ENCODE measurements at regions not wholly inside any gene's neighbourhood (a gene's known extent, or its start where the extent isn't known, plus 50 kb on each side); places are given as distances from the start of the nearest gene placed in this dataset.
"Not testable (repeated sequence)": the region's sequence is repeated elsewhere in the genome, so short reads cannot be mapped to it uniquely, and the experiment has no call there.

GRCh38 chr5:163735069-163735468 is 229.7 kb downstream of the MAT2B start:
- H3K9me3 ChIP-seq (ENCODE audit: control insufficient read depth in 2 of 2, low read length in 2 of 2) = no peaks in the 10 kb centered on the region
- no peak overlapping the region for H3K4me3 ChIP-seq (ENCODE audit: low read length in 2 of 2)
- no peak overlapping the region for H3K9ac ChIP-seq (ENCODE audit: low read length in 2 of 2)
- no peaks in the 10 kb centered on the region for H3K27me3 ChIP-seq (ENCODE audit: control insufficient read depth in 1 of 2, insufficient read depth in 2 of 2, low read length in 2 of 2)
- no peak overlapping the region for H3K27ac ChIP-seq (ENCODE audit: low read length)
- no peaks in the 10 kb centered on the region for H3K4me1 ChIP-seq (ENCODE audit: control insufficient read depth, insufficient read depth, low read length)
- H3K36me3 ChIP-seq (ENCODE audit: control insufficient read depth in 2 of 2, insufficient read depth in 2 of 2, low read length in 2 of 2) = no peaks in the 10 kb centered on the region

DNA sequence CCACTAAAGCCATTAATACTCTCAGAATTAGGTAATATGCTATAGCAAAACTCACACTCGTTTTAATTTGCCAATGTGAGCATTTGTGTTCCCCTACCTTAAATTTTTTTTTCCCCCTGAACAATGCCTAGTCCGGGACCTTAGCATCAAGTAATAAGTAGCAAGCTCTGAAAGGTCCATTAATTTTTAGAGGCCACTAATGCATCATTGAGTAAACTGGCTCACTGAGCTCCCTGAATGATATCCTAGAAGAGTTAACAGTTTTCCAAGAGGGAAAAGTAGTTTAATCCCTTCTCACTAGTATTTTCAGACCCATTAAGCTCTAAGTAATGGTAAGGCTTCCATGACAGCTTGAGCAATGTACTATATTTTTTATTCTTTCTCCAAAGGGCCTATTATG is 242.2 kb downstream of the MAT2B start:
- no peaks in the 10 kb centered on the region for H3K36me3 ChIP-seq (ENCODE audit: control insufficient read depth in 2 of 2, insufficient read depth in 2 of 2, low read length in 2 of 2)
- H3K4me3 ChIP-seq (ENCODE audit: low read length in 2 of 2) = no peak overlapping the region
- no peaks in the 10 kb centered on the region for H3K27me3 ChIP-seq (ENCODE audit: control insufficient read depth in 1 of 2, insufficient read depth in 2 of 2, low read length in 2 of 2)
- H3K27ac ChIP-seq (ENCODE audit: low read length) = no peak overlapping the region
- H3K4me1 ChIP-seq (ENCODE audit: control insufficient read depth, insufficient read depth, low read length) = no peaks in the 10 kb centered on the region
- H3K9me3 ChIP-seq (ENCODE audit: control insufficient read depth in 2 of 2, low read length in 2 of 2) = peaks cover 0 to 4% of the 10 kb centered on the region in 2 donors
- H3K9ac ChIP-seq (ENCODE audit: low read length in 2 of 2) = no peak overlapping the region

DNA sequence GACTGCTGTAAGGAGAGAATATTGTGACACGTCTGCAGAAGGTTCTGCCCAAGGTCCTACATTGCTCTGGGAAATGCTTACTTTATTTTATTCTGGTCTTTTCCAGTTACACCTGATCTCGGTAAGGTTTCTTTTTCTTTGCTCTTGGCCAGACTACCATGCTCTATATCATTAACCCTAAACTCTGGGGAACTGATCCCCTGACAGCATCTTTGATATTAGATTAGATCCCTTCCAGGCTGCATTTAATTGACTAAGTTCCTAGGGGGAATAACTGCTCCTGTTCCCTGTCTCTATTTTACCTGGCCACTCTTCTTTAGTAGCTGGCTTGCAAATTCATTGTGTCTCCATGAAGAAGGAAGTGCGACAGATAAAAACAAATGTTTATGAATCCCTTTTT is 243.5 kb downstream of the MAT2B start:
- Histone ChIP-seq H3K27ac (ENCODE audit: low read length) (no peak overlapping the region), H3K36me3 (ENCODE audit: control insufficient read depth in 2 of 2, insufficient read depth in 2 of 2, low read length in 2 of 2) (no peaks in the 10 kb centered on the region), H3K9ac (ENCODE audit: low read length in 2 of 2) (no peak overlapping the region), H3K4me1 (ENCODE audit: control insufficient read depth, insufficient read depth, low read length) (no peaks in the 10 kb centered on the region), H3K27me3 (ENCODE audit: control insufficient read depth in 1 of 2, insufficient read depth in 2 of 2, low read length in 2 of 2) (no peaks in the 10 kb centered on the region), H3K4me3 (ENCODE audit: low read length in 2 of 2) (no peak overlapping the region), H3K9me3 (ENCODE audit: control insufficient read depth in 2 of 2, low read length in 2 of 2) (peaks cover 0 to 4% of the 10 kb centered on the region in 2 donors)

- not testable (repeated sequence) for H3K9ac ChIP-seq (ENCODE audit: low read length in 2 of 2); H3K9me3 ChIP-seq (ENCODE audit: control insufficient read depth in 2 of 2, low read length in 2 of 2); H3K4me1 ChIP-seq (ENCODE audit: control insufficient read depth, insufficient read depth, low read length); H3K27ac ChIP-seq (ENCODE audit: low read length); H3K27me3 ChIP-seq (ENCODE audit: control insufficient read depth in 1 of 2, insufficient read depth in 2 of 2, low read length in 2 of 2); H3K36me3 ChIP-seq (ENCODE audit: control insufficient read depth in 2 of 2, insufficient read depth in 2 of 2, low read length in 2 of 2); H3K4me3 ChIP-seq (ENCODE audit: low read length in 2 of 2)
These were observed 245.0 kb downstream of the MAT2B start for GRCh38 chr5:163750415-163750814.

GRCh38 chr5:163755505-163755904 is 250.1 kb downstream of the MAT2B start:
- Histone ChIP-seq H3K4me3 (ENCODE audit: low read length in 2 of 2) (no peak overlapping the region), H3K27ac (ENCODE audit: low read length) (no peak overlapping the region), H3K27me3 (ENCODE audit: control insufficient read depth in 1 of 2, insufficient read depth in 2 of 2, low read length in 2 of 2) (no peaks in the 10 kb centered on the region), H3K9ac (ENCODE audit: low read length in 2 of 2) (no peak overlapping the region), H3K4me1 (ENCODE audit: control insufficient read depth, insufficient read depth, low read length) (no peaks in the 10 kb centered on the region), H3K9me3 (ENCODE audit: control insufficient read depth in 2 of 2, low read length in 2 of 2) (peaks cover 0 to 4% of the 10 kb centered on the region in 2 donors), H3K36me3 (ENCODE audit: control insufficient read depth in 2 of 2, insufficient read depth in 2 of 2, low read length in 2 of 2) (no peaks in the 10 kb centered on the region)

GRCh38 chr5:163756170-163756569 is 250.8 kb downstream of the MAT2B start:
- Histone ChIP-seq H3K9ac (ENCODE audit: low read length in 2 of 2) (no peak overlapping the region), H3K36me3 (ENCODE audit: control insufficient read depth in 2 of 2, insufficient read depth in 2 of 2, low read length in 2 of 2) (no peaks in the 10 kb centered on the region)

GRCh38 chr5:163757344-163757743 is 251.9 kb downstream of the MAT2B start:
- Histone ChIP-seq H3K27ac (ENCODE audit: low read length) (no peak overlapping the region), H3K9me3 (ENCODE audit: control insufficient read depth in 2 of 2, low read length in 2 of 2) (no peaks in the 10 kb centered on the region), H3K4me1 (ENCODE audit: control insufficient read depth, insufficient read depth, low read length) (no peaks in the 10 kb centered on the region), H3K36me3 (ENCODE audit: control insufficient read depth in 2 of 2, insufficient read depth in 2 of 2, low read length in 2 of 2) (no peaks in the 10 kb centered on the region), H3K9ac (ENCODE audit: low read length in 2 of 2) (no peak overlapping the region), H3K27me3 (ENCODE audit: control insufficient read depth in 1 of 2, insufficient read depth in 2 of 2, low read length in 2 of 2) (no peaks in the 10 kb centered on the region), H3K4me3 (ENCODE audit: low read length in 2 of 2) (no peak overlapping the region)

More at GRCh38 chr5:163756170-163756569, 250.8 kb downstream of the MAT2B start:
- no peak overlapping the region for H3K27ac ChIP-seq (ENCODE audit: low read length)
- no peaks in the 10 kb centered on the region for H3K27me3 ChIP-seq (ENCODE audit: control insufficient read depth in 1 of 2, insufficient read depth in 2 of 2, low read length in 2 of 2)
- no peaks in the 10 kb centered on the region for H3K9me3 ChIP-seq (ENCODE audit: control insufficient read depth in 2 of 2, low read length in 2 of 2)
- no peaks in the 10 kb centered on the region for H3K4me1 ChIP-seq (ENCODE audit: control insufficient read depth, insufficient read depth, low read length)
- H3K4me3 ChIP-seq (ENCODE audit: low read length in 2 of 2) = no peak overlapping the region

DNA sequence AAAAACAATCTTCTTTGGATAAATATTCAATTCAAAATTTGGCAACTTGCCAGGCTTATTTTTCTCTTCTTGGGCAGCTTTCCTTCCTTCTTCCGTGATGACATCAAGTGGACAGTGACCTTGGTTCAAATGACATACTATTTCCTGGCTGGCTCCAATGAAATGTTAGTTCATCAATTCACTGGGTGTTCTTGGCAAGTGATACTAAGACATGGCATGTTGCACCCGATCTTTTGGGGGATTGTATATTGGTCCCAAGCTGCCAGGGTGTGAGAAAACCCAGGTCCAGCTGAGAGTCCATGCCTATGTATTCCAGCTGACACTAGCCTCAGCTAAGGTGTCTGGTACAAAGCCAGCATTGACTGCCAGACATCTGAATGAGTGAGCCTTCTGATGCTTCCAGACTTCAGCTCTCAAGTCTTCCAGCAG is 252.9 kb downstream of the MAT2B start:
- H3K4me1 ChIP-seq (ENCODE audit: control insufficient read depth, insufficient read depth, low read length) = no peaks in the 10 kb centered on the region
- no peak overlapping the region for H3K27ac ChIP-seq (ENCODE audit: low read length)
- H3K9me3 ChIP-seq (ENCODE audit: control insufficient read depth in 2 of 2, low read length in 2 of 2) = no peaks in the 10 kb centered on the region
- H3K9ac ChIP-seq (ENCODE audit: low read length in 2 of 2) = no peak overlapping the region
- no peaks in the 10 kb centered on the region for H3K36me3 ChIP-seq (ENCODE audit: control insufficient read depth in 2 of 2, insufficient read depth in 2 of 2, low read length in 2 of 2)
- H3K27me3 ChIP-seq (ENCODE audit: control insufficient read depth in 1 of 2, insufficient read depth in 2 of 2, low read length in 2 of 2) = no peaks in the 10 kb centered on the region
- H3K4me3 ChIP-seq (ENCODE audit: low read length in 2 of 2) = no peak overlapping the region

DNA sequence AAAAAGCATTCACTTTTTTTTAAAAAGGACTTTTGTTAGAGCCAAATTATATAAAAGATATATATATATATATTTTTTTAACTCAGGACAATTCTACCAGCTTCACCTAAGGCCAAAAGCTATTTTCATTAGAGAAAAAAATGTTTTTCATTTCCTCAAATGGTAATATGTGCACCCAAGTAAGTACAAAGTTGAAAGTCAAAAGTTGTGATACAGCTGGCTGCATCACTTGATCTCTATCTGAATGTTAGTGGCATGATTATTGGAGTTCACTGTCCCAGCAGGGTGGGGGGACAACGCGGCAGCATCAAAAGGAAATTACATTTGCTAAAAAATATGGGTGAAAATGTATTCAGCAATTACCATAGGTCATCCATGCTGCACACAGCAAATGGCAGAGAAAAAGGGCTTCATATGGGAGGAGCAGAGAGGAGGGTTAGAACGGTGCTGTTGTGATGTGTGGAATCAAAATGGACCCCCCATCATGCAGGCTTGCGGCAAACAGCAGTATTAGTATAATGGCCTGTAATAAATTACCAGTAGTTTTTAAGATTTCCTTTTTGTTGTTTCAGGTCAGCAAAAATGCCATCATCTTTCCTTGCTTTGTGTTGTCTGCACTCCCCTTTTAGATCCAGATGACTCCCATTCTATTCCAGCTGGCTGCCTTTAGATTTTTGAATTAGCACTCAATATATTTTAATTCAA is 253.7 kb downstream of the MAT2B start:
- no peak overlapping the region for H3K9ac ChIP-seq (ENCODE audit: low read length in 2 of 2)
- H3K4me1 ChIP-seq (ENCODE audit: control insufficient read depth, insufficient read depth, low read length) = no peaks in the 10 kb centered on the region
- no peaks in the 10 kb centered on the region for H3K9me3 ChIP-seq (ENCODE audit: control insufficient read depth in 2 of 2, low read length in 2 of 2)
- no peaks in the 10 kb centered on the region for H3K36me3 ChIP-seq (ENCODE audit: control insufficient read depth in 2 of 2, insufficient read depth in 2 of 2, low read length in 2 of 2)
- H3K27me3 ChIP-seq (ENCODE audit: control insufficient read depth in 1 of 2, insufficient read depth in 2 of 2, low read length in 2 of 2) = no peaks in the 10 kb centered on the region
- no peak overlapping the region for H3K4me3 ChIP-seq (ENCODE audit: low read length in 2 of 2)
- H3K27ac ChIP-seq (ENCODE audit: low read length) = no peak overlapping the region

DNA sequence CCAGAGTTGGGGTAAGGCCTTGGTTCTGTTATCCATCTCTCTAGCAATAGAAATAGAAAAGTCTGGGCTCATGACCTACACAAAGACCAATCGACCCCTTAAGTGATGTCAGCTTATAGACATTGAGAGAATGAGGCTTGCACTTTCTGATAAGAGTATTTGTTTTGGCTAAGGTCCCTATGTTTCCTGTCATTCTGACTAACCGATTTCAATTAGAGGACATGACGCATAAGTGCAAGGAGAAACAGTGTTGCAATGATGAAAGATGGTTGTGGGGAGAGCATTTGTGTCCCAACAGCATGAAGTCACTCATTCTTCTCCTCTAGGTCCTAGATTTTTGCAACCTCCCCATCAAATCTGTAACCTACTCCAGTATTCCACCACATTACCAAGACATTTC is 255.1 kb downstream of the MAT2B start:
- H3K4me3 ChIP-seq (ENCODE audit: low read length in 2 of 2) = no peak overlapping the region
- no peaks in the 10 kb centered on the region for H3K4me1 ChIP-seq (ENCODE audit: control insufficient read depth, insufficient read depth, low read length)
- no peaks in the 10 kb centered on the region for H3K9me3 ChIP-seq (ENCODE audit: control insufficient read depth in 2 of 2, low read length in 2 of 2)
- H3K27ac ChIP-seq (ENCODE audit: low read length) = no peak overlapping the region
- H3K27me3 ChIP-seq (ENCODE audit: control insufficient read depth in 1 of 2, insufficient read depth in 2 of 2, low read length in 2 of 2) = no peaks in the 10 kb centered on the region
- no peak overlapping the region for H3K9ac ChIP-seq (ENCODE audit: low read length in 2 of 2)
- no peaks in the 10 kb centered on the region for H3K36me3 ChIP-seq (ENCODE audit: control insufficient read depth in 2 of 2, insufficient read depth in 2 of 2, low read length in 2 of 2)

DNA sequence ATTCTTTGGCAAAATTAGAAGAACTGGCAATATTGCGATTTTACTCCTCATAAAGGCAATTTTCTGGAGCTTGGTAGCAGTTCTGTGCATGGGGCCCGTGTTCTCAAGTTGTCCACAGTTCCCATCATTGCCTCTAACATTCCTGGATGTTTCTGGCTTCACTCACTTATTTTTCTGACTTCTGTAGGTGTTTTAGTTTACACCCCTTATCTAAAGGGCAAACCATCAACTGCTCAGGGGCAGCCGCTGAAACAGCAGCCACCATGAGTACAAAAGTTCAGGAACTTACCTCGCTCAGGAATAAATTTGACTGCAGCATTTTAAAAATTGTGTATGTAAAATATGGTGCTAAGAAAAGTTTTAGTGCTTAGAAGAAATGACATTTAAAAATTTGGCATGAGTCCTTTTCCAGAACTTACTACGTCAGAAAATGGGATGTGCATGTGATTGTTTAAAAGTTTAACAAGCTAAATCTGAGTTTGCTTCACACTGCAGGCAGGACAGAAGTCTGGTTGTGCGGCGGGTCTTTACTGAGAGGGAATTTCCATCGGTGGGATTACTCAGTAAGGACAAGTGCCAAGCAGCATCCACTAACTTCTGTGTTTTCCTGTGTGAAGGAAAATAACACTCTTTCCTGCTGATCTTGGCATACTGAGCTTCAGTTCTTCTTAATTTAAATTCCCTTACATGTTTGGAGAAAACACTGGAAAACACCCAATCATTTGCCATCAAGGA is 261.7 kb downstream of the MAT2B start:
- Histone ChIP-seq H3K9ac (ENCODE audit: low read length in 2 of 2) (no peak overlapping the region), H3K4me3 (ENCODE audit: low read length in 2 of 2) (no peak overlapping the region), H3K9me3 (ENCODE audit: control insufficient read depth in 2 of 2, low read length in 2 of 2) (no peaks in the 10 kb centered on the region), H3K27me3 (ENCODE audit: control insufficient read depth in 1 of 2, insufficient read depth in 2 of 2, low read length in 2 of 2) (no peaks in the 10 kb centered on the region), H3K27ac (ENCODE audit: low read length) (no peak overlapping the region), H3K36me3 (ENCODE audit: control insufficient read depth in 2 of 2, insufficient read depth in 2 of 2, low read length in 2 of 2) (no peaks in the 10 kb centered on the region), H3K4me1 (ENCODE audit: control insufficient read depth, insufficient read depth, low read length) (no peaks in the 10 kb centered on the region)

Measured in stomach smooth muscle (tissue), 2 donors.